SK-N-SH (cell line): ENCODE measurements at regions not wholly inside any gene's neighbourhood (a gene's known extent, or its start where the extent isn't known, plus 50 kb on each side); places are given as distances from the start of the nearest gene placed in this dataset.

Experiments
- CTCF ChIA-PET: fragments of 300-600, 350-600 bp; formaldehyde crosslinking; extraction: SDS; loops from one replicate; lab custom pipeline; 2021; lab: Yijun Ruan, JAX
- POLR2A ChIA-PET: fragments of 350-600 bp; sonication (Branson Sonifier 250); formaldehyde crosslinking; extraction: SDS; loops from one replicate; lab custom pipeline; 2020; ENCODE audit warnings: antibody characterized with exemption, inconsistent platforms; lab: Yijun Ruan, JAX
- DNase-seq: peaks from one replicate; pipeline ENCODE4 v3.0.0; 2012
- H2AFZ ChIP-seq: fragments of 200-600 bp; sonication (generic); 2 replicates; pipeline ENCODE4 v1.8.1; 2016; ENCODE audit warnings: antibody characterized with exemption, mild to moderate bottlenecking, low read depth
- H3F3A ChIP-seq: fragments of 200-600 bp; sonication (generic); replicated peaks from 2 replicates; pipeline ENCODE3; 2016; ENCODE audit warnings: antibody characterized with exemption, mild to moderate bottlenecking; ENCODE audit not compliant: insufficient read depth
- H3K27ac ChIP-seq, 2 experiments: fragments of 200-500 bp in 1 of 2; fragments of 200-600 bp in 1 of 2; sonication (Bioruptor generic) in 1 of 2; sonication (generic), shearing (Covaris generic) in 1 of 2; 2 replicates each; pipeline versions ENCODE4 v1.5.1 to v1.6.1; 2014 to 2016; ENCODE audit warnings: low read depth in 2 of 2, inconsistent platforms in 1 of 2, low read length in 1 of 2, mild to moderate bottlenecking in 1 of 2, mixed read lengths in 1 of 2
- H3K27me3 ChIP-seq: fragments of 200-600 bp; sonication (generic), shearing (Covaris generic); 2 replicates; pipeline ENCODE4 v1.6.1; 2016; ENCODE audit warnings: mixed run types; ENCODE audit not compliant: insufficient read depth
- H3K36me3 ChIP-seq, 2 experiments: fragments of 200-500 bp in 1 of 2; fragments of 200-600 bp in 1 of 2; sonication (Bioruptor generic) in 1 of 2; sonication (generic) in 1 of 2; replicated peaks in 1 of 2; 2 replicates each; pipeline versions ENCODE3 to v1.5.1; 2014 to 2016; ENCODE audit warnings: low read length in 1 of 2, mild to moderate bottlenecking in 1 of 2; ENCODE audit not compliant: insufficient read depth in 2 of 2, control insufficient read depth in 1 of 2
- H3K4me1 ChIP-seq, 2 experiments: fragments of 200-500 bp in 1 of 2; fragments of 200-600 bp in 1 of 2; sonication (Bioruptor generic) in 1 of 2; sonication (generic), shearing (Covaris generic) in 1 of 2; 2 replicates each; pipeline versions ENCODE4 v1.5.1 to v1.6.1; 2014 to 2016; ENCODE audit warnings: low read depth in 1 of 2, low read length in 1 of 2, mixed run types in 1 of 2; ENCODE audit not compliant: insufficient read depth in 2 of 2, control insufficient read depth in 1 of 2
- H3K4me2 ChIP-seq: fragments of 200-600 bp; sonication (generic), shearing (Covaris generic); 2 replicates; pipeline ENCODE4 v1.6.1; 2017; ENCODE audit warnings: mixed run types
- H3K4me3 ChIP-seq, 2 experiments: fragments of 200-500 bp in 1 of 2; fragments of 200-600 bp in 1 of 2; sonication (Bioruptor generic) in 1 of 2; sonication (generic), shearing (Covaris generic) in 1 of 2; 2 replicates each; pipeline versions ENCODE4 v1.5.1 to v1.8.1; 2014 to 2016; ENCODE audit warnings: low read depth in 2 of 2, inconsistent platforms in 1 of 2, low read length in 1 of 2, mild to moderate bottlenecking in 1 of 2, mixed read lengths in 1 of 2, moderate library complexity in 1 of 2
- H3K79me2 ChIP-seq: fragments of 200-600 bp; sonication (generic); 2 replicates; pipeline ENCODE4 v1.8.1; 2017; ENCODE audit warnings: mild to moderate bottlenecking; ENCODE audit not compliant: insufficient read depth
- H3K9ac ChIP-seq: fragments of 200-600 bp; sonication (generic); 2 replicates; pipeline ENCODE4 v1.6.1; 2017; ENCODE audit warnings: mixed run types
- H3K9me2 ChIP-seq: fragments of 200-600 bp; sonication (generic); 2 replicates; pipeline ENCODE4 v1.6.1; 2017; ENCODE audit warnings: mixed run types
- H3K9me3 ChIP-seq: fragments of 200-600 bp; sonication (generic); 2 replicates; pipeline ENCODE4 v1.6.1; 2017; ENCODE audit warnings: mixed run types, mild to moderate bottlenecking, moderate library complexity
- H4K20me1 ChIP-seq: fragments of 200-600 bp; sonication (generic); 2 replicates; pipeline ENCODE4 v1.6.1; 2017; ENCODE audit warnings: mild to moderate bottlenecking, mixed run types; ENCODE audit not compliant: insufficient read depth
- CHD2 ChIP-seq: fragments of 150-350 bp; IDR thresholded peaks from 2 replicates; pipeline ENCODE4 v1.6.1; 2018; ENCODE audit warnings: low read length; ENCODE audit not compliant: partially characterized antibody
- EZH2phosphoT487 ChIP-seq: fragments of 200-600 bp; sonication (generic); IDR thresholded peaks from 2 replicates; pipeline ENCODE4 v1.6.1; 2017; ENCODE audit warnings: low read depth, mixed run types, mild to moderate bottlenecking, antibody characterized with exemption, moderate library complexity, borderline replicate concordance
- MEF2A ChIP-seq: IDR thresholded peaks from 2 replicates; pipeline ENCODE4 v1.4.0; 2012; ENCODE audit warnings: low read depth, borderline replicate concordance
- RAD21 ChIP-seq: IDR thresholded peaks from 2 replicates; pipeline ENCODE4 v1.6.1; 2012; ENCODE audit warnings: mild to moderate bottlenecking, low read length
- RCOR1 ChIP-seq: fragments of 150-350 bp; IDR thresholded peaks from 2 replicates; pipeline ENCODE4 v1.6.1; 2017; ENCODE audit warnings: antibody characterized with exemption, low read length
- RFX5 ChIP-seq: IDR thresholded peaks from 2 replicates; pipeline ENCODE4 v1.6.1; 2012; ENCODE audit warnings: mild to moderate bottlenecking, improper control_type of control experiment, low read length
- SMC3 ChIP-seq: IDR thresholded peaks from 2 replicates; pipeline ENCODE4 v1.6.1; 2012; ENCODE audit warnings: low read depth, low read length, improper control_type of control experiment
- YY1 ChIP-seq: IDR thresholded peaks from 2 replicates; pipeline ENCODE4 v1.4.0; 2012; ENCODE audit warnings: low read depth, mild to moderate bottlenecking
- WGBS: methylation state at CpG from one replicate; pipeline ENCODE4 v1.1.6; 2017; ENCODE audit warnings: low lambda C conversion rate; 5-methylcytosine and 5-hydroxymethylcytosine counted together
- TF ChIP-seq, protein P1 (sequence below): fragments of 200-600 bp; sonication (generic); IDR thresholded peaks from 2 replicates; pipeline ENCODE4 v1.6.1; 2017; ENCODE audit warnings: antibody characterized with exemption, mild to moderate bottlenecking, moderate library complexity
- TF ChIP-seq, protein P2 (sequence below): IDR thresholded peaks from 2 replicates; pipeline ENCODE4; 2012

DNA sequence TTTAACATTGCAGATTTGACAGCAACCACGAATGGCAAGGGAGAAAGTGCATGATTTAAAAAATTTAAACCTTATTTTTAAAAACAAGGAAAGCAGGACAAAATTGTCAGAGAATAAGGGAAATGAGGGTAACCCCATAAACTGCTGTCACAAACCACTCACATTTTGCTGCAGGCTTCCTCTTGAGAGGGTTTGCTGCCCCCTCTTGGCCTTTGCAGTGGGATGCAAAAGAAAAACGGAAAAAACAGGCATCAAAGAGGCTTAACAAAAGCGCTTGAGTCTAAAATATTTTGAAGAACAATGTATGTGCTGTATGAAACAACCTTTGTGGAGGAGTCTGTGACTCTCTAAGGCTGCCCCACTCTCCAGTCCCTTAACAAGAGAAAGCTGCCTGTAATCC, 91.6 kb downstream of the TMX3 start:
- Histone ChIP-seq H3K4me1 (no peaks in the 10 kb centered on the region; a peak in 1 of 4 replicates), H3K36me3 (no peaks in the 10 kb centered on the region), H3K4me2 (no peak overlapping the region), H3F3A (no peaks in the 10 kb centered on the region), H3K79me2 (no peaks in the 10 kb centered on the region), H3K4me3 (peak overlapping the region in 1 of 2 experiments; percentile 38; a peak in 1 of 4 replicates), H3K9me2 (no peaks in the 10 kb centered on the region)
- CTCF ChIA-PET, result interaction anchor here (0.6 to 2.3 kb wide), 13 partner anchors 12 to 1426 kb away, joined by 3 to 23 read pairs (median 3); partner anchors contain the start of gene DSEL
- WGBS, result 10% methylated on average over 3 of the region's 3 CpGs
- peak; percentile 72 for DNase-seq
- TF ChIP-seq, protein P1, sequence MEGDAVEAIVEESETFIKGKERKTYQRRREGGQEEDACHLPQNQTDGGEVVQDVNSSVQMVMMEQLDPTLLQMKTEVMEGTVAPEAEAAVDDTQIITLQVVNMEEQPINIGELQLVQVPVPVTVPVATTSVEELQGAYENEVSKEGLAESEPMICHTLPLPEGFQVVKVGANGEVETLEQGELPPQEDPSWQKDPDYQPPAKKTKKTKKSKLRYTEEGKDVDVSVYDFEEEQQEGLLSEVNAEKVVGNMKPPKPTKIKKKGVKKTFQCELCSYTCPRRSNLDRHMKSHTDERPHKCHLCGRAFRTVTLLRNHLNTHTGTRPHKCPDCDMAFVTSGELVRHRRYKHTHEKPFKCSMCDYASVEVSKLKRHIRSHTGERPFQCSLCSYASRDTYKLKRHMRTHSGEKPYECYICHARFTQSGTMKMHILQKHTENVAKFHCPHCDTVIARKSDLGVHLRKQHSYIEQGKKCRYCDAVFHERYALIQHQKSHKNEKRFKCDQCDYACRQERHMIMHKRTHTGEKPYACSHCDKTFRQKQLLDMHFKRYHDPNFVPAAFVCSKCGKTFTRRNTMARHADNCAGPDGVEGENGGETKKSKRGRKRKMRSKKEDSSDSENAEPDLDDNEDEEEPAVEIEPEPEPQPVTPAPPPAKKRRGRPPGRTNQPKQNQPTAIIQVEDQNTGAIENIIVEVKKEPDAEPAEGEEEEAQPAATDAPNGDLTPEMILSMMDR, result peak; percentile 96
- TF ChIP-seq YY1 (no peak), EZH2phosphoT487 (no peak), RAD21 (peak; percentile 96), RCOR1 (peak; percentile 41; the same call in 1 of the 2 replicates), SMC3 (peak; percentile 90)
- TF ChIP-seq, protein P2, sequence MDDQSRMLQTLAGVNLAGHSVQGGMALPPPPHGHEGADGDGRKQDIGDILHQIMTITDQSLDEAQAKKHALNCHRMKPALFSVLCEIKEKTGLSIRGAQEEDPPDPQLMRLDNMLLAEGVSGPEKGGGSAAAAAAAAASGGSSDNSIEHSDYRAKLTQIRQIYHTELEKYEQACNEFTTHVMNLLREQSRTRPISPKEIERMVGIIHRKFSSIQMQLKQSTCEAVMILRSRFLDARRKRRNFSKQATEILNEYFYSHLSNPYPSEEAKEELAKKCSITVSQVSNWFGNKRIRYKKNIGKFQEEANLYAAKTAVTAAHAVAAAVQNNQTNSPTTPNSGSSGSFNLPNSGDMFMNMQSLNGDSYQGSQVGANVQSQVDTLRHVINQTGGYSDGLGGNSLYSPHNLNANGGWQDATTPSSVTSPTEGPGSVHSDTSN, result 0 out of 2 replicates have a peak, but pooled peaks have one; percentile 14
- TF ChIP-seq, all 33 proteins: peak for 5
- no peak overlapping the region for H2AFZ ChIP-seq
- no peak overlapping the region for H3K27ac ChIP-seq
- H4K20me1 ChIP-seq, result no peaks in the 10 kb centered on the region
- no peaks in the 10 kb centered on the region for H3K27me3 ChIP-seq
- H3K9ac ChIP-seq, result no peak overlapping the region
- POLR2A ChIA-PET, result no interaction called here
- H3K9me3 ChIP-seq, result no peaks in the 10 kb centered on the region

DNA sequence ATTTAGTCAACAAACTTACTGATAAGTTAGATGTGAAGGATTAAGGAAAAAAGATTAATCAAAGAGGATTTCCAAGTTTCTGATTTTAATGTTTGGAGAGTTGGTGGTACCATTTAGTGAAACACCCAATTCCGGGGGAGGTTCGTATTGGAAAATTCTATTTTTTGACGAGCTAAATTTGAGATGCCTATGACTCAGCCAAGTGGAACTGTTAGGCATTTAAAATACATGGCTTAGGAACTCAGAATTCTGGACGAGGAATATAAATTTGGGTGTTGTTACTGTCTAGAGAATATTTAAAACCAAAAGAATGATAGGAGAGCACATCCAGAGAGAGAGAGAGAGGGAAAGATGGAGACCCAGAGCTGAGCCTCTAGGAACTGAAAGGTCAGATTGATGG, 103.6 kb downstream of the TMX3 start:
- H3K27ac ChIP-seq, result no peak overlapping the region
- no peak overlapping the region for H2AFZ ChIP-seq
- CTCF ChIA-PET, result interaction anchor here (1.4 kb wide), 1 partner anchor 12 kb away, joined by 4 read pairs; no protein-coding TSS in a partner anchor

More for the DNA sequence above, 103.6 kb downstream of the TMX3 start:
- Histone ChIP-seq H3K36me3 (no peaks in the 10 kb centered on the region), H3K27me3 (no peaks in the 10 kb centered on the region), H3K4me2 (no peak overlapping the region), H3K9ac (no peak overlapping the region), H4K20me1 (no peaks in the 10 kb centered on the region), H3K9me3 (no peaks in the 10 kb centered on the region), H3K9me2 (no peaks in the 10 kb centered on the region), H3K79me2 (no peaks in the 10 kb centered on the region), H3K4me1 (no peaks in the 10 kb centered on the region), H3K4me3 (no peak overlapping the region), H3F3A (no peaks in the 10 kb centered on the region)
- WGBS, result 71% methylated on average over 4 of the region's 4 CpGs
- POLR2A ChIA-PET, result no interaction called here
- DNase-seq, result no peak
- TF ChIP-seq RFX5 (no peak), MEF2A (no peak), CHD2 (no peak)
- TF ChIP-seq, protein P1, result no peak
